Glomerular visceral epithelial cell (primary cell): ENCODE measurements at regions not wholly inside any gene's neighbourhood (a gene's known extent, or its start where the extent isn't known, plus 50 kb on each side); places are given as distances from the start of the nearest gene placed in this dataset.
"Not testable (repeated sequence)": the region's sequence is repeated elsewhere in the genome, so short reads cannot be mapped to it uniquely, and the experiment has no call there.

ENCODE experiments used
- DNase-seq: peaks from one replicate; pipeline ENCODE4 v3.0.0-alpha.2; 2016; ENCODE audit errors: extremely low spot score

- DNase-seq = no peak
Observed at GRCh38 chr1:71345491-71345890, 264.7 kb upstream of the ZRANB2 start.

DNA sequence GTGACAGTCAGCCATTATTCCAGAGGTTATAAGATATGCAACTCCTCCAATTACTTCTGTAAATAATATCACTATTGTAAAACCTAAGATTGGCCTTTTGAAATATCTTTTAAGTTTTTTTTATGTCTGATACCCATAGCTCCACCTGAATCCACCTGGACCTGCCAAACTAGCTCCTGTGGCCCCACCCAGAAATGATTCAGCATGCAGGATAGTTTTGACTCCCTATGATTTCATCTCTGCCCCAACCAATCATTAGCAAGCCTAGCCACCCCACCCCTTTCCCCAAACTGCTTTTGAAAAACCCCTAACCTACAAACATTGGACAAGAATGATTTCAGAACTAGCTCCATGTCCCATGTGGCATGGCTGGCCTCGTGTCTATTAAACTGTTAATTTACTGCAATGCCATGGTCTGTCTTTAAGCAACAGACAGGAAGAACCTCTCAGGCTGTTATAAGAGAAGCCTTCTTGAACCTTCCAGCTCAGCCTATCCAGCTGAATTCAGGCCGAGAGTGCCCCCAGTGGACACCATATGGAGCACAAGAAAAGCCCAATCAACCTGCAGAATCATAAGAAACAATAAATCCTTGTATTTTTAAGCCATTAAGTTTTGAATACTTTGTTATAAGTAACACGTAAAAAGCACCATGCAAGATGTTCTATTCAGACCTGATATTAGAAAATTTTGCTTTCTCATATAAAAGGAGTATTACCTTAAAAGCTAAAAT, 263.0 kb upstream of the ZRANB2 start:
- no peak for DNase-seq

- DNase-seq = no peak
Observed at GRCh38 chr1:71339238-71339637, 258.4 kb upstream of the ZRANB2 start.

DNA sequence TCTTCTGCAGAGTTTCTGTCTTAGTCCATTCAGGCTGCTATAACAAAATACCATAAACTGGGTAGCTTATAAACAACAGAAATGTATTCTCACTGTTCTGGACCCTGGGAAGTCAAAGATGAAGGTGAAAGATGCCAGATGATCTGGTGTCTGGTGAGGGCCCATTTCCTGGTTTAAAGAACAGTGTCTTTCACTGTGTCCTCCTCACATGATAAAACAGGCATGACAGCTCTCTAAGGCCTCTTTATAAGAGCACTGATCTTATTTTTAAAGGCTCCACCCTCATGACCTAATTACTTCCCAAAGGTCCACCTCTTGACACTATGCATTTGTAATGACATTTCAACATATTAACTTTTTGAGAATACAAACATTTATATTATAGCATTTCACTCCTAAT, 250.2 kb upstream of the ZRANB2 start:
- DNase-seq = no peak

- no peak for DNase-seq
Observed at GRCh38 chr1:71324671-71325267, 243.9 kb upstream of the ZRANB2 start.

GRCh38 chr1:71312545-71312944, 231.7 kb upstream of the ZRANB2 start:
- no peak for DNase-seq

DNA sequence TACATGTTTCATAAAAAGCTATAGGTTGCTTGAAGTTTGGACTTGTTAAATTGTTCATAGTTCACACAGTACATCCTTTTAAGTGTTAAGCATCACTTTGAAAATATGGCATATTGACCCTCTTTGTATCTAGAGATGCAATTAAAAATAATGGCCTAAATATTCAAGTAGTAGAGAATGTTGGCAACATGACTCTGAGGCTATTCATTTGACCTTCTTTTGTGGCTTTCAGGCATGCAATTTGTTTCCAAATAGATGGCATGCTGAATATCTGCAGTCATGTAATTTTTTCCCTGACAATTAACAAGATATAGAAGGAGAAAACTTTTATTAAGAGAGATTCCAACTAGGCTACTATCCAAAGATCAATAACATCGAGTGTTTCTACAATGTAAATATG, 230.5 kb upstream of the ZRANB2 start:
- no peak for DNase-seq

- peak; percentile 31 for DNase-seq
Observed at GRCh38 chr1:71307451-71307850, 226.6 kb upstream of the ZRANB2 start.

DNA sequence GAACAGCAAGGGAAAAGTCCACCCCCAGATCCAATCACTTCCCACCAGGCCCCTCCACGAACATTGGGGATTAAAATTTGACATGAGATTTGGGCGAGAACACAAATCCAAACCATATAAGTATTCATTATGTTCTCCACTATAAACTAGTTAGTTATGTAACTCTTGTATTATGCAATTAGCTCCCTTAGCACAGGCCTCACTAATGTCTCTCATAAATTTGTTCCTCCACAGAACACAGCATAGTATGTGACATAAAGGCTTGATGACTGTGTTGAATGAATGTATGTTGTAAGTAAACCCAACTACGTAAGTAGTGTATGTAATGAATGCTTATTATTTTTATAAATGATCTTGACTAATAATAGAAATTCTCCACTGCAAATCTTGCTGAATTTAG, 223.3 kb upstream of the ZRANB2 start:
- DNase-seq = no peak

DNA sequence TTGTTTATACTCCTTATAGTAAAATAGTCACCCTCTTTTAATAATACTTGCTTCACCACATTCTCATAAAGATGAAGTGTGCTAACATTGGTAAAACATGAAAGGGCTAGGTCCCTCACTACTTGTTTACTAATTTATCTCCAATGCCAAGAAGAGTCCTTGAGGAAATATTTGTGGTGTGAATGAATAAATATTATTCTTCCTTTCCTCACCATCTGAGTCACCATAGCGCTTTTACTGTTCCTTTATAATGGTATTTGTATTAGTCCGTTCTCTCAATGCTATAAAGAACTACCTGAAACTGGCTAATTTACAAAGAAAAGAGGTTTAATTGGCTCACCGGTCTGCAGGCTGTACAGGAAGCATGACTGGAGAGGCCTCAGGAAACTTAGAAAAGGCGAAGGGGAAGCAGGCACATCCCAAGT, 222.8 kb upstream of the ZRANB2 start:
- no peak for DNase-seq

- no peak for DNase-seq
Observed at GRCh38 chr1:71298633-71299032, 217.8 kb upstream of the ZRANB2 start.

DNA sequence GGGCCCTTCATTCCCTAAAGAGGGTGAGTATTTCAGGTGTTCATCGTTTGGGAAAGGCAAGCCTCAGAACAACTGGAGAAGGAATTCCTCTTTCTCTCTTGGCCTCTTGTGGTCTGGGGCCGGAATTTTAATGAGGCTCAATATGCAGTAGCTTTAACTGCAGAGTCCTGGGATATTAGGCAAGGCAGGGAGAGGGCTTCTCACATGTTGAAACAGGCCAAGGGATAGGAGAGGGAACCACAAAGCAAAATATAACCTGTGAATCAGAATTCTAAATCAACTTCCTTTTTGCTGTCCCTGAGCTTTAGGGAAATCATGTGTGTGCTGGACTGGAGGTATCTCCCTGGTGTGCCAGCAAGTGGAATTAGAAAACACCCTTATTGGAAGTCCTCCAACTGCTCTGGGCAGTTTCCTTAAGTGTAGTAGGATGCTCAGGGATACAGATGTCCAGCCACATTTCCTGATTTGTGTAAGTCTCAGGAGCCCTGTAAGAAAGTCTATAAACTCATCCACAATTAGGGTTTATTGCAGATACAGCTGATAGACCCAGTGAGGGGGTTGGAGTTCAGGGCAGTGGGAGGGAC, 215.8 kb upstream of the ZRANB2 start:
- DNase-seq = no peak

DNA sequence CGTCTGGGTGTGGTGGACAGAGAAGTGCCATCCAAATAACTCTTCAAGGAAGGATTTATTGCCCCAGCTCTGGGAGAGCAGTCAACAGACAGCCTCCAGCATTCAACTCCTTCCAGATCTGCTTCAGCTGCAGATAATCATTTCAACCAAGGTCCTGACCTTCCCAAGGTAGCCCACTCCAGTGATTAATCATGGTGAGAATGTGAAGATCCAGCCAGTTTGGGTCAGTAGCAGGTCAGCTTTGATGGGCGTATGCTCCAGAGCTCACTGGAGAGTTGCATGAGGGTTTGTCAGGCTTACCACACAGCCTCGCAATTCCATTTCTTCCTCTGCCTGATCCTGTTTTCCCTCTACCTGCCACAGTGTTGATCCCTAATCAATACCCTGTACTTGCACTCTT, 214.5 kb upstream of the ZRANB2 start:
- DNase-seq = no peak

DNA sequence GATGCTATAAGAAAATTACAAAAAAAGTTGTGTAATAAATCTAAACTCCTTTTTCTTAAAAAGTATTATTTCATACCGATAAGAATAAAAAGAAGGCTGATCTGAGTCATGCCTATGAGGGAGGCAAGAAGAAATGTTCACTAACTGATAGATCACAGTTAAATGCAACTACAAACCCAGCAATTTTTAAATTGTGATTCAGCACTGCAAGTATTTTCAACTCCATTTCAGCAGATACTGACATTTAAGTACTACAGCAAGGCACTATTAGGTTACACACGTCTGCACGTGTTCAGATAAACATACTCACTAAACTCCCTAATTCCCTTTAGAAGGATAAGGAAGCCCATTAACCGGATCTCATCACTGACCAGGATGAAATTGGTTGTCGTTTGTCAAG, 213.3 kb upstream of the ZRANB2 start:
- DNase-seq = no peak

- DNase-seq = no peak
Observed at GRCh38 chr1:71292203-71292602, 211.4 kb upstream of the ZRANB2 start.

DNA sequence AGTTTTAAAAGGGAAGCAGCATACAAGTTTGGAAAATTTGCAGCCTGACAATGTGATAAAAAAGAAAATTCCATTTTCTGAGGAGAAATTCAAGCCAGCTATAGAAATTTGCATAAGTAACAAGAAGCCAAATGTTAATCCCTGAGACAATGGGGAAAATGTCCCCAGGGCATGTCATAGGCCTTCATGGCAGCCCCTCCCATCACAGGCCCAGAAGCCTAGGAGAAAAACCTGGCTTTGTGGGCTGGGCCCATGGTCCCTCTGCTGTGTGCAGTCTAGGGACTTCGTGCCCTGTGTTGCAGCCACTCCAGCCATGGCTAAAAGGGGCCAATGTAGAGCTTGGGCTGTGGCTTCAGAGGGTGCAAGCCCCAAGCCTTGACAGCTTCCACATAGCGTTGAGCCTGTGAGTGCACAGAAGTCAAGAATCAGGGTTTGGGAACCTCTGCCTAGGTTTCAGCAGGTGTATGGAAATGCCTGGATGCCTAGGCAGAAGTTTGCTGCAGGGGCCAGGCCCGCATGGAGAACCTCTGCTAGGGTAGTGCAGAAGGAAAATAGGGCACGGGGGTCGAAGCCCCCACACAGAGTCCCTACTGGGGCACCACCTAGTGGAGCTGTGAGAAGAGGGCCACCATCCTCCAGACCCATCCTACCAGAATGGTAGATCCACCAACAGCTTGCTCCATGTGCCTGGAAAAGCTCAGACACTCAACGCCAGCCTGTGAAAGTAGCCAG, 209.8 kb upstream of the ZRANB2 start:
- DNase-seq = not testable (repeated sequence)

DNA sequence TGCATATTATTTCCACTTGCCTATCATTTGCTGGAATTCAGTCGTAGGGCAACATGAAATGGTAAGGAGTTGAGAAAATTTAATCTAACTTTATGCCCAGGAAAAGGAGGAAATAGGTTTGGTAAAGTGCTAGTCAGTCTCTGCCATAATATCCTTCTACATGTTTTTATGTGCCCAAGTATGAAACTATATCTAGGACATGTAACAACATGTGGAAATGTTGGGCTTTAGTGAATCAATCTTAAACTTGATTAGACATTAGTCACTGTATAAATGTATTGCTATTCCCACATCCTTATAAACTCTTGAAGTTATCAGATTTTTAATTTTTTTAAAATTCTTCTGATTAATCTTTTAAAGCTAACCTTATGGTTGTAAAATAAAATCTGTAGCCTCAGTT, 204.7 kb upstream of the ZRANB2 start:
- no peak for DNase-seq

GRCh38 chr1:71276466-71276865, 195.6 kb upstream of the ZRANB2 start:
- no peak for DNase-seq

- no peak for DNase-seq
Observed at GRCh38 chr1:71273334-71273733, 192.5 kb upstream of the ZRANB2 start.

- no peak for DNase-seq
Observed at GRCh38 chr1:71270394-71270915, 189.6 kb upstream of the ZRANB2 start.

- DNase-seq = peak; percentile 17
Observed at GRCh38 chr1:71269818-71270217, 189.0 kb upstream of the ZRANB2 start.

DNA sequence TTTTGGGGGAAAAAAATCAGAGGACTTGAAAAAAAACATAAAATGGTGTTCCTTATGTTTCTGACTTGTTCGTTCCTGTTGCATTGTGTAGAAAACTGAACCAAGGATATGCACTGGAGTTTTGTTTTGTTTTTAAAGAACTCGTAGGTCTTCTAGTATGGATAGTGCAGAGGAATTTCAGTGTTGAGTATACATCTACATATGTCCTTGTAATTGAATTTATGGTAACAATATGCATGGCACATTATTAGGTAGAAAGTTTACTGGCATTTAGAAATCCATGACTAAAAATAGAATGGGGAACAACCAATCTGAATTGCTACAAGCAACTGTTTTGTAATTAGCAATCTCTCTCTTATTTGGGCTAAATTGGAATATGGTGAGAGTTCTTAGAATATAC, 188.3 kb upstream of the ZRANB2 start:
- DNase-seq = no peak
